DND-41 (cell line): ENCODE measurements at regions not wholly inside any gene's neighbourhood (a gene's known extent, or its start where the extent isn't known, plus 50 kb on each side); places are given as distances from the start of the nearest gene placed in this dataset.

Experiments
- ATAC-seq: fragments of 200-7000 bp; cut with Tn5 transposase; 3 replicates; pipeline ENCODE4 v1.9.1; 2021; ENCODE audit warnings: low read depth; ENCODE audit not compliant: insufficient read depth
- DNase-seq: peaks from one replicate; pipeline ENCODE4 v3.0.0-alpha.2; 2020
- H2AFZ ChIP-seq: 2 replicates; pipeline ENCODE4 v1.6.0; 2012; ENCODE audit warnings: low read depth, low read length
- H3K27ac ChIP-seq: 2 replicates; pipeline ENCODE4 v1.5.1; 2012; ENCODE audit warnings: low read length, inconsistent platforms
- H3K27me3 ChIP-seq: fragments of 200-600 bp; sonication (generic); 2 replicates; pipeline ENCODE4 v1.6.0; 2012; ENCODE audit warnings: low read length, mild to moderate bottlenecking, inconsistent platforms; ENCODE audit not compliant: insufficient read depth, poor library complexity
- H3K36me3 ChIP-seq: 2 replicates; pipeline ENCODE4 v1.5.1; 2012; ENCODE audit warnings: low read length, inconsistent platforms; ENCODE audit not compliant: insufficient read depth
- H3K4me1 ChIP-seq: 2 replicates; pipeline ENCODE4 v1.5.1; 2012; ENCODE audit warnings: mild to moderate bottlenecking, low read length; ENCODE audit not compliant: insufficient read depth
- H3K4me2 ChIP-seq: 2 replicates; pipeline ENCODE4 v1.6.0; 2012; ENCODE audit warnings: mild to moderate bottlenecking, moderate library complexity, low read length, inconsistent platforms; ENCODE audit not compliant: insufficient read depth
- H3K4me3 ChIP-seq, 2 experiments: fragments of 200-600 bp in 1 of 2; shearing (Covaris generic) in 1 of 2; 2 replicates each; pipeline ENCODE4 v1.5.1; 2012 to 2016; ENCODE audit warnings: inconsistent platforms in 2 of 2, low read length in 2 of 2, mild to moderate bottlenecking in 2 of 2, low read depth in 1 of 2, moderate library complexity in 1 of 2
- H3K79me2 ChIP-seq: 2 replicates; pipeline ENCODE4 v1.6.0; 2012; ENCODE audit warnings: low read length, inconsistent platforms; ENCODE audit not compliant: insufficient read depth
- H3K9ac ChIP-seq: 2 replicates; pipeline ENCODE4 v1.6.0; 2012; ENCODE audit warnings: low read depth, mild to moderate bottlenecking, inconsistent platforms, low read length, moderate library complexity
- H3K9me3 ChIP-seq: 2 replicates; pipeline ENCODE4 v1.5.1; 2012; ENCODE audit warnings: low read length, moderate library complexity, mild to moderate bottlenecking, inconsistent platforms; ENCODE audit not compliant: insufficient read depth, severe bottlenecking
- H4K20me1 ChIP-seq: 2 replicates; pipeline ENCODE4 v1.6.0; 2012; ENCODE audit warnings: low read length; ENCODE audit not compliant: insufficient read depth
- CTCF ChIP-seq: IDR thresholded peaks from 2 replicates; pipeline ENCODE4 v1.5.1; 2012; ENCODE audit warnings: borderline replicate concordance, low read length, moderate library complexity, mild to moderate bottlenecking; ENCODE audit not compliant: poor library complexity, severe bottlenecking; ENCODE audit errors: extremely low read depth
- EZH2 ChIP-seq: IDR thresholded peaks from 3 replicates; pipeline ENCODE4 v1.6.1; 2012; ENCODE audit warnings: borderline replicate concordance, low read depth, mild to moderate bottlenecking, moderate library complexity, low read length, inconsistent platforms; ENCODE audit not compliant: severe bottlenecking

GRCh38 chr6:6980999-6981597 lies 126.7 kb upstream of the RREB1 start:
- no peak overlapping the region for H3K4me2 ChIP-seq
- no peak overlapping the region for H3K27ac ChIP-seq
- H3K79me2 ChIP-seq, result no peaks in the 10 kb centered on the region
- ATAC-seq, result no peak
- no peaks in the 10 kb centered on the region for H3K4me1 ChIP-seq
- H3K9me3 ChIP-seq, result no peaks in the 10 kb centered on the region
- no peak for TF ChIP-seq EZH2
- TF ChIP-seq CTCF, result no peak
- no peak for DNase-seq
- no peak overlapping the region for H3K4me3 ChIP-seq
- no peak overlapping the region for H3K9ac ChIP-seq
- no peak overlapping the region for H2AFZ ChIP-seq
- no peaks in the 10 kb centered on the region for H4K20me1 ChIP-seq
- no peaks in the 10 kb centered on the region for H3K36me3 ChIP-seq
- no peaks in the 10 kb centered on the region for H3K27me3 ChIP-seq

GRCh38 chr6:6981681-6982322 lies 126.0 kb upstream of the RREB1 start:
- Histone ChIP-seq H3K27ac (no peak overlapping the region), H3K36me3 (no peaks in the 10 kb centered on the region), H3K9ac (no peak overlapping the region), H3K4me2 (no peak overlapping the region), H4K20me1 (no peaks in the 10 kb centered on the region), H3K79me2 (no peaks in the 10 kb centered on the region), H3K4me3 (no peak overlapping the region), H3K4me1 (no peaks in the 10 kb centered on the region), H3K27me3 (no peaks in the 10 kb centered on the region), H3K9me3 (no peaks in the 10 kb centered on the region), H2AFZ (no peak overlapping the region)
- DNase-seq, result no peak
- ATAC-seq, result no peak
- TF ChIP-seq CTCF (no peak), EZH2 (no peak)

GRCh38 chr6:6982663-6983062 lies 125.1 kb upstream of the RREB1 start:
- H4K20me1 ChIP-seq, result no peaks in the 10 kb centered on the region
- no peaks in the 10 kb centered on the region for H3K79me2 ChIP-seq
- H3K9me3 ChIP-seq, result no peaks in the 10 kb centered on the region
- H3K36me3 ChIP-seq, result no peaks in the 10 kb centered on the region
- no peak overlapping the region for H3K4me2 ChIP-seq
- H3K9ac ChIP-seq, result no peak overlapping the region
- H3K4me1 ChIP-seq, result no peaks in the 10 kb centered on the region
- H3K27me3 ChIP-seq, result no peaks in the 10 kb centered on the region
- ATAC-seq (no peak), DNase-seq (no peak)
- TF ChIP-seq EZH2 (no peak), CTCF (no peak)
- no peak overlapping the region for H3K4me3 ChIP-seq
- no peak overlapping the region for H2AFZ ChIP-seq
- H3K27ac ChIP-seq, result no peak overlapping the region
